IMR-90 (cell line): ENCODE measurements at regions not wholly inside any gene's neighbourhood (a gene's known extent, or its start where the extent isn't known, plus 50 kb on each side); places are given as distances from the start of the nearest gene placed in this dataset.

Experiments
- ATAC-seq: fragments of 200-7000 bp; cut with Tn5 transposase; 2 replicates; pipeline ENCODE4 v1.9.1; 2020; ENCODE audit warnings: low read depth, mild to moderate bottlenecking, moderate library complexity
- BruUV-seq: library from RNA; stranded (reverse); fragments of 400-500 nt; replicated peaks from 2 replicates; lab custom pipeline; 2021; lab: Mats Ljungman, UMichigan
- CTCF ChIA-PET: fragments of 300-600 bp; formaldehyde crosslinking; extraction: SDS; loops from one replicate; lab custom pipeline; 2021; ENCODE audit warnings: antibody characterized with exemption; lab: Yijun Ruan, JAX
- POLR2A ChIA-PET: fragments of 300-600 bp; sonication (Branson Sonifier 250); formaldehyde crosslinking; loops from one replicate; lab custom pipeline; 2022; ENCODE audit warnings: antibody characterized with exemption; ENCODE audit not compliant: unreplicated experiment; lab: Charles Lee
- DNase-seq: peaks from one replicate; pipeline ENCODE4 v3.0.0; 2013
- H2AFZ ChIP-seq: replicated peaks from 2 replicates; pipeline ENCODE3; 2013; ENCODE audit warnings: low read length, mild to moderate bottlenecking; ENCODE audit not compliant: poor library complexity
- H2AK5ac ChIP-seq: 2 replicates; pipeline ENCODE4 v1.6.1; 2013; ENCODE audit warnings: low read depth, low read length, inconsistent platforms
- H2AK9ac ChIP-seq: replicated peaks from 2 replicates; pipeline ENCODE3; 2013; ENCODE audit warnings: mild to moderate bottlenecking, low read depth, low read length, moderate library complexity; ENCODE audit not compliant: poor library complexity
- H2BK120ac ChIP-seq: 2 replicates; pipeline ENCODE4 v1.6.1; 2013; ENCODE audit warnings: low read depth, low read length, inconsistent platforms
- H2BK15ac ChIP-seq: 3 replicates; pipeline ENCODE4 v1.6.1; 2013; ENCODE audit warnings: low read depth, low read length, inconsistent platforms
- H2BK20ac ChIP-seq: 2 replicates; pipeline ENCODE4 v1.6.1; 2013; ENCODE audit warnings: low read depth, mild to moderate bottlenecking, inconsistent platforms, low read length, moderate library complexity
- H2BK5ac ChIP-seq: 2 replicates; pipeline ENCODE4 v1.6.1; 2013; ENCODE audit warnings: mild to moderate bottlenecking, low read depth, low read length, inconsistent platforms; ENCODE audit not compliant: poor library complexity, severe bottlenecking
- H3K14ac ChIP-seq: replicated peaks from 2 replicates; pipeline ENCODE4 v1.6.1; 2013; ENCODE audit warnings: low read depth, low read length, inconsistent platforms
- H3K18ac ChIP-seq: 2 replicates; pipeline ENCODE4 v1.6.1; 2013; ENCODE audit warnings: low read depth, low read length, control low read depth
- H3K23ac ChIP-seq: 2 replicates; pipeline ENCODE4 v1.6.1; 2013; ENCODE audit warnings: low read depth, low read length, inconsistent platforms
- H3K27ac ChIP-seq: 2 replicates; pipeline ENCODE4 v1.5.1; 2013; ENCODE audit warnings: mild to moderate bottlenecking, control low read depth, low read length; ENCODE audit not compliant: insufficient read depth
- H3K27me3 ChIP-seq: 2 replicates; pipeline ENCODE4 v1.6.1; 2013; ENCODE audit warnings: low read length; ENCODE audit not compliant: control insufficient read depth, insufficient read depth
- H3K36me3 ChIP-seq: 2 replicates; pipeline ENCODE4 v1.6.1; 2013; ENCODE audit warnings: low read length, mixed read lengths; ENCODE audit not compliant: control insufficient read depth, insufficient read depth
- H3K4ac ChIP-seq: 2 replicates; pipeline ENCODE4 v1.6.1; 2013; ENCODE audit warnings: low read depth, low read length, inconsistent platforms
- H3K4me1 ChIP-seq: 2 replicates; pipeline ENCODE4 v1.6.1; 2013; ENCODE audit warnings: low read length, mixed read lengths; ENCODE audit not compliant: control insufficient read depth, insufficient read depth
- H3K4me2 ChIP-seq: 2 replicates; pipeline ENCODE4 v1.6.1; 2013; ENCODE audit warnings: low read depth, mild to moderate bottlenecking, control low read depth, low read length, moderate library complexity
- H3K4me3 ChIP-seq: 2 replicates; pipeline ENCODE4 v1.5.1; 2013; ENCODE audit warnings: low read depth, mild to moderate bottlenecking, control low read depth, low read length, moderate library complexity; ENCODE audit not compliant: insufficient read depth
- H3K56ac ChIP-seq: 2 replicates; pipeline ENCODE4 v1.6.1; 2013; ENCODE audit warnings: low read length, inconsistent platforms; ENCODE audit not compliant: insufficient read depth; ENCODE audit errors: extremely low read depth
- H3K79me1 ChIP-seq, 2 experiments: 2 replicates each; pipeline ENCODE4 v1.6.1; 2013; ENCODE audit warnings: low read length in 2 of 2, inconsistent platforms in 1 of 2, low read depth in 1 of 2
- H3K9ac ChIP-seq: 2 replicates; pipeline ENCODE4 v1.6.1; 2013; ENCODE audit warnings: low read depth, low read length, control low read depth
- H3K9me1 ChIP-seq: 2 replicates; pipeline ENCODE4 v1.6.1; 2013; ENCODE audit warnings: low read length, inconsistent platforms; ENCODE audit not compliant: insufficient read depth
- H3K9me3 ChIP-seq: 2 replicates; pipeline ENCODE4 v1.6.1; 2013; ENCODE audit warnings: low read length; ENCODE audit not compliant: control insufficient read depth, insufficient read depth
- H4K20me1 ChIP-seq: 2 replicates; pipeline ENCODE4 v1.6.1; 2013; ENCODE audit warnings: low read length, inconsistent platforms; ENCODE audit not compliant: insufficient read depth
- H4K5ac ChIP-seq: 2 replicates; pipeline ENCODE4 v1.6.1; 2013; ENCODE audit warnings: mild to moderate bottlenecking, low read depth, low read length, control low read depth
- H4K8ac ChIP-seq, 2 experiments: 2 replicates each; pipeline ENCODE4 v1.6.1; 2013; ENCODE audit warnings: low read depth in 2 of 2, low read length in 2 of 2, control low read depth in 1 of 2, inconsistent platforms in 1 of 2
- H4K91ac ChIP-seq: 2 replicates; pipeline ENCODE4 v1.6.1; 2013; ENCODE audit warnings: low read depth, low read length, inconsistent platforms; ENCODE audit not compliant: insufficient read depth
- BHLHE40 ChIP-seq: fragments of 150-350 bp; IDR thresholded peaks from 2 replicates; pipeline ENCODE4 v1.6.1; 2016; ENCODE audit warnings: mild to moderate bottlenecking, low read depth, low read length
- CEBPB ChIP-seq: IDR thresholded peaks from 2 replicates; pipeline ENCODE4 v1.6.1; 2012; ENCODE audit warnings: low read depth, low read length, improper control_type of control experiment
- CHD1 ChIP-seq: IDR thresholded peaks from 2 replicates; pipeline ENCODE4 v1.6.1; 2012; ENCODE audit warnings: low read depth, low read length, improper control_type of control experiment
- CTCF ChIP-seq: conservative IDR thresholded peaks from 2 replicates; pipeline ENCODE4 v1.5.1; 2012; ENCODE audit warnings: mild to moderate bottlenecking, low read depth, low read length, improper control_type of control experiment
- FOS ChIP-seq: fragments of 150-350 bp; IDR thresholded peaks from 2 replicates; pipeline ENCODE4 v1.6.1; 2016; ENCODE audit warnings: low read depth, low read length
- MAFK ChIP-seq: IDR thresholded peaks from 2 replicates; pipeline ENCODE4 v1.6.1; 2012; ENCODE audit warnings: low read depth, low read length, improper control_type of control experiment
- MAZ ChIP-seq: IDR thresholded peaks from 2 replicates; pipeline ENCODE4 v1.6.1; 2012; ENCODE audit warnings: low read depth, mild to moderate bottlenecking, low read length, improper control_type of control experiment, moderate library complexity, borderline replicate concordance
- MXI1 ChIP-seq: IDR thresholded peaks from 2 replicates; pipeline ENCODE4 v1.6.1; 2012; ENCODE audit warnings: low read depth, mild to moderate bottlenecking, low read length, moderate library complexity, borderline replicate concordance
- NFE2L2 ChIP-seq: fragments of 150-350 bp; IDR thresholded peaks from 2 replicates; pipeline ENCODE4 v1.6.1; 2016; ENCODE audit warnings: low read depth, mild to moderate bottlenecking, low read length
- POLR2A ChIP-seq: IDR thresholded peaks from 2 replicates; pipeline ENCODE4 v1.6.1; 2012; ENCODE audit warnings: mild to moderate bottlenecking, low read depth, low read length
- RAD21 ChIP-seq: IDR thresholded peaks from 2 replicates; pipeline ENCODE4 v1.6.1; 2012; ENCODE audit warnings: low read length, improper control_type of control experiment
- RCOR1 ChIP-seq: IDR thresholded peaks from 2 replicates; pipeline ENCODE4 v1.6.1; 2012; ENCODE audit warnings: mild to moderate bottlenecking, low read length, improper control_type of control experiment; ENCODE audit not compliant: insufficient replicate concordance
- RFX5 ChIP-seq: IDR thresholded peaks from 2 replicates; pipeline ENCODE4 v1.8.0; 2012; ENCODE audit warnings: low read depth, mild to moderate bottlenecking, low read length, moderate library complexity
- WGBS, 2 experiments: methylation state at CpG; one replicate each; pipeline versions ENCODE4 v1.1.5 to v1.1.7; 2013; ENCODE audit warnings: missing lambda C conversion rate in 2 of 2; ENCODE audit not compliant: insufficient read length in 1 of 2; ENCODE audit errors: extremely low coverage in 2 of 2; 5-methylcytosine and 5-hydroxymethylcytosine counted together
- dilution Hi-C: fragments of 300-500 bp; cut with HindIII; formaldehyde crosslinking; loops from one replicate; pipeline ENCODE4 v1.14.3; 2018; ENCODE audit warnings: low sequenced_read_pairs; ENCODE audit not compliant: unreplicated experiment
- in situ Hi-C: fragments of 300-500 bp; cut with MboI; formaldehyde crosslinking; loops from 3 replicates; pipeline ENCODE4 v1.14.3; 2019; ENCODE audit warnings: low sequenced_read_pairs, inconsistent platforms, mixed read lengths
- intact Hi-C: fragments of 100-400 bp; cut with micrococcal nuclease; formaldehyde crosslinking; loops from 2 replicates; pipeline ENCODE4 v1.10.0; 2022
- TF ChIP-seq, protein P1 (sequence below): fragments of 150-350 bp; IDR thresholded peaks from 2 replicates; pipeline ENCODE4 v1.6.1; 2017; ENCODE audit warnings: mild to moderate bottlenecking, antibody characterized with exemption, low read length, low read depth

DNA sequence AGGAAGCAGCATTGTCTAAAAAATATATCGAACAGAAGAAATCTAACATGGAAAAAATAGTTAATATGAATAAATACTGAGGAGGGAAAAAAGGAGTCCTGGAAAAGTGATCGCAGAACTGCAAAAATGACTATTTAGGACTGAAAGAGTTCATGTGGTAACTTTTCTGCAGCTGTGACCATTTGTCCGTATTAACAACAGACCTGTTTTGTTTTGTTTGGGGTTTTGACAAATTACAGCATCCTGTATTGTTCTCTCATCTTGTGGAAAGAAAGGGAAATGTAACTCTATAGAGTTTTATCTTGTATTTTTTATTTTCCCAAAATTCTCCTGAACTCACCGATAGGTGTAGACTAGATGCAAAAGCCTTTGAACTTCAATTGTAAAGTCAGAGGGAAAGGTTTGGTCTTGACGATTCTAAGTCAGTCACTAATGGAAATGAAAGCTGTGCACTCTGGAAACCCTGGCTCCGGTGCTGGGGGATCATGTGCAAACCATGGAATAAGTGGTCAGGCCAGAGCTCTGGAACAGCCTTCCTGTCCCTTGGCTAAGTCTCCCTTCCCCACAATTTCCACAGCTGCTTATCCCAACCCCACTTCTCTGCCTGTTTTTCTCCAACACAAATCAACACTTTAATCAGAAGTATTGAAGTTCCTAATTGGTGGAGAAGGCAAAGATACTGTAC is 51.2 kb upstream of the MARCKS start:
- H2BK20ac ChIP-seq, result no peak overlapping the region
- H4K5ac ChIP-seq, result no peak overlapping the region
- H3K18ac ChIP-seq, result no peak overlapping the region
- in situ Hi-C loops, result no loop called here
- H4K20me1 ChIP-seq, result no peaks in the 10 kb centered on the region
- H3K56ac ChIP-seq, result no peak overlapping the region
- no peaks in the 10 kb centered on the region for H3K9me3 ChIP-seq
- no peaks in the 10 kb centered on the region for H3K79me1 ChIP-seq
- H3K27ac ChIP-seq, result no peak overlapping the region
- no peak for DNase-seq
- no peak overlapping the region for H3K4me3 ChIP-seq
- no peaks in the 10 kb centered on the region; the same call in 1 of the 2 replicates for H3K9me1 ChIP-seq
- no peak overlapping the region for H2BK15ac ChIP-seq
- no peak overlapping the region for H2AFZ ChIP-seq
- no peak overlapping the region for H3K23ac ChIP-seq
- dilution Hi-C loops, result no loop called here
- no peak overlapping the region for H2BK5ac ChIP-seq
- no peak overlapping the region for H2AK5ac ChIP-seq
- H4K91ac ChIP-seq, result no peak overlapping the region
- no peak overlapping the region for H3K4ac ChIP-seq
- ChIA-PET CTCF (interaction anchor here (1.0 to 1.7 kb wide), 3 partner anchors 12 to 18 kb away, joined by 3 read pairs; no protein-coding TSS in a partner anchor), POLR2A (no interaction called here)
- no peak overlapping the region for H3K4me2 ChIP-seq
- no peak overlapping the region for H2AK9ac ChIP-seq
- no peaks in the 10 kb centered on the region for H3K36me3 ChIP-seq
- TF ChIP-seq MXI1 (no peak), RAD21 (no peak), CHD1 (no peak), RCOR1 (no peak), MAZ (no peak), MAFK (no peak), POLR2A (no peak), BHLHE40 (no peak), FOS (no peak), CEBPB (no peak), CTCF (no peak), RFX5 (no peak), NFE2L2 (no peak)
- TF ChIP-seq, protein P1, sequence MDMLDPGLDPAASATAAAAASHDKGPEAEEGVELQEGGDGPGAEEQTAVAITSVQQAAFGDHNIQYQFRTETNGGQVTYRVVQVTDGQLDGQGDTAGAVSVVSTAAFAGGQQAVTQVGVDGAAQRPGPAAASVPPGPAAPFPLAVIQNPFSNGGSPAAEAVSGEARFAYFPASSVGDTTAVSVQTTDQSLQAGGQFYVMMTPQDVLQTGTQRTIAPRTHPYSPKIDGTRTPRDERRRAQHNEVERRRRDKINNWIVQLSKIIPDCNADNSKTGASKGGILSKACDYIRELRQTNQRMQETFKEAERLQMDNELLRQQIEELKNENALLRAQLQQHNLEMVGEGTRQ, result no peak
- WGBS, 2 experiments, result 84% methylated on average over 2 of the region's 6 CpGs; no CpG with 5 or more reads in 1 of the 2 experiments
- no TSS peak for BruUV-seq
- no peak overlapping the region for H4K8ac ChIP-seq
- no peak overlapping the region for H3K9ac ChIP-seq
- ATAC-seq, result no peak
- H3K14ac ChIP-seq, result no peak overlapping the region
- peaks cover 3% of the 10 kb centered on the region for H3K4me1 ChIP-seq
- H3K27me3 ChIP-seq, result no peaks in the 10 kb centered on the region
- H2BK120ac ChIP-seq, result no peak overlapping the region
- intact Hi-C loops, result no loop called here
